Cardiac muscle cell (in vitro differentiated cells and primary cell): ENCODE measurements at regions not wholly inside any gene's neighbourhood (a gene's known extent, or its start where the extent isn't known, plus 50 kb on each side); places are given as distances from the start of the nearest gene placed in this dataset.

Experiments used
- DNase-seq, 2 donors: peaks; one replicate each; pipeline versions ENCODE4 v3.0.0 to v3.0.0-alpha.2; 2010 to 2017; ENCODE audit warnings: low read depth in 1 of 2, low spot score in 1 of 2
- H3K27ac ChIP-seq: fragments of 200-600 bp; sonication (generic); 2 replicates; pipeline ENCODE4 v1.5.1; 2016
- H3K27me3 ChIP-seq: fragments of 200-600 bp; sonication (generic); 2 replicates; pipeline ENCODE4 v1.6.0; 2016; ENCODE audit warnings: control low read depth
- H3K36me3 ChIP-seq: fragments of 200-600 bp; sonication (generic); 2 replicates; pipeline ENCODE4 v1.5.1; 2016; ENCODE audit warnings: control low read depth
- H3K4me1 ChIP-seq: fragments of 200-600 bp; sonication (generic); 2 replicates; pipeline ENCODE4 v1.8.1; 2017; ENCODE audit warnings: low read depth, mild to moderate bottlenecking, mixed run types
- H3K4me3 ChIP-seq: fragments of 200-600 bp; sonication (generic); 2 replicates; pipeline ENCODE4 v1.5.1; 2016; ENCODE audit warnings: mild to moderate bottlenecking
- H3K9me3 ChIP-seq: fragments of 200-600 bp; sonication (generic); 2 replicates; pipeline ENCODE4 v1.5.1; 2017; ENCODE audit warnings: low read depth, mild to moderate bottlenecking, control low read depth
- CTCF ChIP-seq: IDR thresholded peaks from 2 replicates; pipeline ENCODE4 v1.5.1; 2012; ENCODE audit warnings: low read depth, mild to moderate bottlenecking, low read length

DNA sequence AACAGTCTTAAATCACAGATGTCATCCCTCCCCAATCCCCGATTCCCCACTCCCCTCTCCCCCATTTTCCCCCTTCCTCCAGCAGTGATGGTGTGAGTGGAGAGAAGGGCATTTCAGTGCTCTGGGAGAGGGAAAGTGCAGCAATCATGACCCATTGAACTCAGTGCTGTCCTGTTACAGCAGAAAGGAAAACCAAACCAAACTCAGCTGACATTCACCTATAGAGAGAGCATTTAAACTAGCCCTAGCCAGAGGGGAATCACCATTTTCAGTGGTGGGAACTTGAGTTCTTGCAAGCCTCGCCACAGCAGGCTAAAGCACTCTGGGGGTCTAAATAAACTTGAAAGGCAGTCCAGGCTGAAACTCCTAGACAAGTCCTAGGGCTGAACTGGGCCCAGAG lies 129.9 kb upstream of the COL21A1 start:
- H3K9me3 ChIP-seq, result no peaks in the 10 kb centered on the region
- DNase-seq, result no peak
- TF ChIP-seq CTCF, result no peak

DNA sequence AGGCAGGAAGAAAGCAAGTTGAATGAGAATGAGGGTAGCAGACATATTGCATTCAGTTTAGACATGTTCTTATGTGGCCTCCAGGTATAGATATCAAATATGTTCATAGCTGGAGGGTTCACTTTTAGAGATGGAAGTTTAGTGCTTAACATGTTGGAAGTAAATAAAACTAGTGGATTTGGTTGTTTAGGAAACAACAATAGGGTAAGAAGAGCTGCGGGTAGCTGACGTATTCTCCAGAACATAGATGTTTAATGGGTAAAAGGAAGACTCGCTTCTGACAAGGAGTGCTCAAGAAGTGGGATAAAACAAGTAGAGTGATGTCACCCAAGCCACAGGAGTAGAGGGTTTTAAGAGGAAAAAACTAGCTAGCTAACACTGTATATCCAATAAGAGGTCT lies 128.4 kb upstream of the COL21A1 start:
- Histone ChIP-seq H3K27ac (no peak overlapping the region), H3K4me3 (no peak overlapping the region), H3K9me3 (no peaks in the 10 kb centered on the region)

More for the DNA sequence above, 129.9 kb upstream of the COL21A1 start:
- H3K4me3 ChIP-seq, result no peak overlapping the region
- H3K27me3 ChIP-seq, result peaks cover 10% of the 10 kb centered on the region
- H3K4me1 ChIP-seq, result peaks cover 3% of the 10 kb centered on the region
- no peak overlapping the region for H3K27ac ChIP-seq
- no peaks in the 10 kb centered on the region for H3K36me3 ChIP-seq

GRCh38 chr6:56374841-56375369 lies 127.5 kb upstream of the COL21A1 start:
- no peaks in the 10 kb centered on the region for H3K36me3 ChIP-seq
- H3K27ac ChIP-seq, result no peak overlapping the region
- H3K27me3 ChIP-seq, result peaks cover 16% of the 10 kb centered on the region
- TF ChIP-seq CTCF, result no peak
- no peaks in the 10 kb centered on the region for H3K9me3 ChIP-seq
- peak in 1 of 2 donors; percentile 67 for DNase-seq
- no peak overlapping the region for H3K4me3 ChIP-seq
- H3K4me1 ChIP-seq, result peaks cover 3% of the 10 kb centered on the region

More for the DNA sequence above, 128.4 kb upstream of the COL21A1 start:
- H3K27me3 ChIP-seq, result peaks cover 16% of the 10 kb centered on the region
- no peak for TF ChIP-seq CTCF
- H3K36me3 ChIP-seq, result no peaks in the 10 kb centered on the region
- no peak for DNase-seq
- peaks cover 3% of the 10 kb centered on the region for H3K4me1 ChIP-seq

DNA sequence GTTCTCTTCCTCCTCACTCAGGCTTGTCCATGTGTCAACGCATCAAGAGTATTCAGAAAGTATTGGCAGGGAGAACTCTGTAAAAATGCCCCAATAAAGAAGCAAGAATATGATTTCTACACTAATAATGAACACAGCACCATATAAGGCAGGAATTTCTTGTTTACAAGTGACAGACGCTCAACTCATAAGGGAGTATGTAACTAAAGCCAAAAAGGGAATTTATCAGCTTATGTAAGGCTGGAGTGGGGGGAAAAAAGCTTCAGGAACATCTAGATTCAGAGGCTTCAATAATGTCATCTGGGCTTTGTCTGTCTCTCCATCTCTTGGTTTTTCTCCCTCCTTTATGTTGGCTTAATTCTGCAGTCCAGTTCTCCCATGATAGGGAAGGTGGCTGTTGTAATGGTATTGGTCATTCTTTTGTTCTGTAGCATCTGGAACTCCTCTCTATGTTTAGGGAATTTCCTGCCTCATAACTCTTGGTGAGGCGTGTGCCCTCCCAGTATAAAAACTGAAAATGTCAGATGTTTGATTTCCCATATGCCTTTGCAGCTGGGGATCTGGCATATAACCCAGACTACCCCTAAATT lies 125.1 kb upstream of the COL21A1 start:
- H3K9me3 ChIP-seq, result no peaks in the 10 kb centered on the region
- no peak for TF ChIP-seq CTCF
- no peaks in the 10 kb centered on the region for H3K36me3 ChIP-seq
- H3K27ac ChIP-seq, result no peak overlapping the region
- H3K27me3 ChIP-seq, result peaks cover 14% of the 10 kb centered on the region
- H3K4me1 ChIP-seq, result peaks cover 3% of the 10 kb centered on the region
- no peak overlapping the region for H3K4me3 ChIP-seq
- DNase-seq, result peak in 1 of 2 donors; percentile 47

DNA sequence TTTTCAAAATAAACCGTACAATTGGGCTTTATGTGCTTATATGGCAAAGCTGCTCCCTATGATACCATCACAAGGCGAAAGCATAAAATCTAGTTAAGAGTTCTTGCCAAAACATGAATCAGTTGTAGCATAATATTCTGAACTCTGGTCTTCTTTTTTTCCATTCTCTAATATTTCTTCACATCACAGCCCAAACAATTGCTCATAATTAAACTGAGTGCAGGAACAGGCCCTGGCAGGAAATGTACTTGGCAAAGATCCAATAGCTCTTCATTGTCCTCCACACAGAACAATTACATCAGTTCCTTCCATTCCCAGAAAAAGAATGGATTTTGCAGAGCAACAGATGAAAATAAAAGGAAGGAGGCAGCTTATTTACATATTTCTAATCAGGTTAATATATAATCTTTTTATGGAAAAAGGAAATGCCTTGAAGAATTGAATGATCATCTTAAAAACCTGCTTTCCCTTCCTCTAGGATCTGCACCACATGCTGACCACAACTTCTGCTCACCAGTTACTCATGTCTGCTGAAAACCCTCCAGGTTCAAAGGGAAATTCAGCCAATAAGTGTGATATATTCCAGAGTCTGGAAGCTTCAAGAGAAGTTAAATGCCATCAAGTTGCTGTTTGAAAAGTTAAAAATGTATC lies 123.3 kb upstream of the COL21A1 start:
- Histone ChIP-seq H3K27me3 (peaks cover 10% of the 10 kb centered on the region), H3K9me3 (no peaks in the 10 kb centered on the region), H3K36me3 (no peaks in the 10 kb centered on the region), H3K27ac (no peak overlapping the region), H3K4me3 (no peak overlapping the region), H3K4me1 (no peaks in the 10 kb centered on the region)
- DNase-seq, result peak; percentile 44 to 96
- no peak for TF ChIP-seq CTCF
